ENCODE measurements at regions not wholly inside any gene's neighbourhood (a gene's known extent, or its start where the extent isn't known, plus 50 kb on each side); places are given as distances from the start of the nearest gene placed in this dataset.

GRCh38 chr10:100622946-100623345 is 87.2 kb downstream of the HIF1AN start:
- Histone ChIP-seq H3K9me3 (ENCODE audit: control insufficient read depth, insufficient read depth, low read depth, low read length) (no peaks in the 10 kb centered on the region), H3K27ac (ENCODE audit: extremely low read depth, low read depth, low read length) (no peak overlapping the region), H3K4me3 (ENCODE audit: low read depth, low read length) (no peak overlapping the region), H3K4me1 (ENCODE audit: control insufficient read depth, insufficient read depth, low read length) (no peaks in the 10 kb centered on the region), H3K36me3 (ENCODE audit: control insufficient read depth in 2 of 2, insufficient read depth in 1 of 2, low read length in 2 of 2) (no peaks in the 10 kb centered on the region)
- TF ChIP-seq ZBTB10 (tag by site-specific recombination; IDR thresholded peaks at IDR 0.05), result no peak
- no peak for TF ChIP-seq KLF16 (tag by site-specific recombination; IDR thresholded peaks at IDR 0.05)
- no peak for TF ChIP-seq ZNF670 (tag by site-specific recombination; IDR thresholded peaks at IDR 0.05; ENCODE audit: low read depth)
- TF ChIP-seq ZNF23 (tag by site-specific recombination; IDR thresholded peaks at IDR 0.05; ENCODE audit: borderline replicate concordance), result no peak
- no peak for TF ChIP-seq TSHZ1 (tag by site-specific recombination; IDR thresholded peaks at IDR 0.05; ENCODE audit: borderline replicate concordance)
- TF ChIP-seq ZSCAN4 (tag by site-specific recombination; IDR thresholded peaks at IDR 0.05), result no peak
- no peak for TF ChIP-seq ZNF354C (tag by site-specific recombination; IDR thresholded peaks at IDR 0.05; ENCODE audit: borderline replicate concordance, low read depth)
- no peak for TF ChIP-seq MZF1 (tag by site-specific recombination; IDR thresholded peaks at IDR 0.05; ENCODE audit: borderline replicate concordance)
- no peak for TF ChIP-seq ZBTB44 (tag by site-specific recombination; IDR thresholded peaks at IDR 0.05)
- TF ChIP-seq ZNF266 (tag by site-specific recombination; IDR thresholded peaks at IDR 0.05; ENCODE audit: low read depth), result no peak
- no peak for TF ChIP-seq ZNF513 (tag by site-specific recombination; IDR thresholded peaks at IDR 0.05)
- no peak for TF ChIP-seq ZNF677 (tag by site-specific recombination; IDR thresholded peaks at IDR 0.05)
- TF ChIP-seq RBAK (tag by site-specific recombination; IDR thresholded peaks at IDR 0.05), result no peak
- no peak for TF ChIP-seq ZNF24 (tag by site-specific recombination; IDR thresholded peaks at IDR 0.05)
- no peak for TF ChIP-seq ZNF350 (tag by site-specific recombination; IDR thresholded peaks at IDR 0.05)
- no peak for TF ChIP-seq ZNF362 (tag by site-specific recombination; IDR thresholded peaks at IDR 0.05)
- TF ChIP-seq ZSCAN30 (tag by site-specific recombination; IDR thresholded peaks at IDR 0.05), result no peak
- TF ChIP-seq SCRT2 (tag by site-specific recombination; IDR thresholded peaks at IDR 0.05), result no peak
- TF ChIP-seq SALL2 (tag by site-specific recombination; IDR thresholded peaks at IDR 0.05; ENCODE audit: borderline replicate concordance), result no peak
- no peak for TF ChIP-seq ZNF488 (tag by site-specific recombination; IDR thresholded peaks at IDR 0.05)
- CTCF ChIA-PET, result interaction anchor here (0.7 to 1.1 kb wide), 2 partner anchors 120 to 1305 kb away, joined by 3 to 8 read pairs; no protein-coding TSS in a partner anchor
- POLR2A ChIA-PET, result no interaction called here

Data from HEK293 (cell line).